ENCODE measurements at regions not wholly inside any gene's neighbourhood (a gene's known extent, or its start where the extent isn't known, plus 50 kb on each side); places are given as distances from the start of the nearest gene placed in this dataset.

DNA sequence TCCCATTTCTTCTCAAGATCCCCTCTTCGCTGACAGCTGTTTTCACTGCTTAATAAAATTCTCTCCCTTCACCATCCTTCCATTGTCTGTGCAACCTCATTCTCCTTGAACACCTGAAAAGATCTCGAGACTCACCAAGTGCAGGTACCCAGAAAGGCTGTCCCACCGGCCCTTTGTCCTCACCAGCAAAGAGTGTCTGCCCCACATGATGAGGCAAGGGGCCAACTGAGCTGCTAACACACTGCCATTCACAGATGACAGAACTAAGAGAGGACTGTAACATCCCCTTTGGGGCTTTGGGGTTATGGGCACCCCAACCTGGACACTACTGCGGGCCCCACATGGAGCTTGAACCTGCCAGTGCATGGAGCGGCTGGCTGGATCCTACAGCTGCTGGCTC lies 771.4 kb upstream of the MIR17HG start:
- TF ChIP-seq, protein P1, sequence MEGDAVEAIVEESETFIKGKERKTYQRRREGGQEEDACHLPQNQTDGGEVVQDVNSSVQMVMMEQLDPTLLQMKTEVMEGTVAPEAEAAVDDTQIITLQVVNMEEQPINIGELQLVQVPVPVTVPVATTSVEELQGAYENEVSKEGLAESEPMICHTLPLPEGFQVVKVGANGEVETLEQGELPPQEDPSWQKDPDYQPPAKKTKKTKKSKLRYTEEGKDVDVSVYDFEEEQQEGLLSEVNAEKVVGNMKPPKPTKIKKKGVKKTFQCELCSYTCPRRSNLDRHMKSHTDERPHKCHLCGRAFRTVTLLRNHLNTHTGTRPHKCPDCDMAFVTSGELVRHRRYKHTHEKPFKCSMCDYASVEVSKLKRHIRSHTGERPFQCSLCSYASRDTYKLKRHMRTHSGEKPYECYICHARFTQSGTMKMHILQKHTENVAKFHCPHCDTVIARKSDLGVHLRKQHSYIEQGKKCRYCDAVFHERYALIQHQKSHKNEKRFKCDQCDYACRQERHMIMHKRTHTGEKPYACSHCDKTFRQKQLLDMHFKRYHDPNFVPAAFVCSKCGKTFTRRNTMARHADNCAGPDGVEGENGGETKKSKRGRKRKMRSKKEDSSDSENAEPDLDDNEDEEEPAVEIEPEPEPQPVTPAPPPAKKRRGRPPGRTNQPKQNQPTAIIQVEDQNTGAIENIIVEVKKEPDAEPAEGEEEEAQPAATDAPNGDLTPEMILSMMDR (IDR thresholded peaks at IDR 0.05; ENCODE audit: insufficient read depth, low read length) = no peak
- TF ChIP-seq GABPA (IDR thresholded peaks at IDR 0.05; ENCODE audit: low read depth) = no peak
